ENCODE measurements at regions not wholly inside any gene's neighbourhood (a gene's known extent, or its start where the extent isn't known, plus 50 kb on each side); places are given as distances from the start of the nearest gene placed in this dataset.
"Not testable (repeated sequence)": the region's sequence is repeated elsewhere in the genome, so short reads cannot be mapped to it uniquely, and the experiment has no call there.

- DNase-seq = no peak
Measured at GRCh38 chrX:128929271-128930057, 593.8 kb downstream of the SMARCA1 start.

GRCh38 chrX:128928636-128929035 is 594.7 kb downstream of the SMARCA1 start:
- no peak for DNase-seq

GRCh38 chrX:128927363-128927762 is 595.9 kb downstream of the SMARCA1 start:
- DNase-seq = no peak

- DNase-seq = no peak
Measured at GRCh38 chrX:128906753-128907152, 616.5 kb downstream of the SMARCA1 start.

- no peak for DNase-seq
Measured at GRCh38 chrX:128901018-128901417, 622.3 kb downstream of the SMARCA1 start.

GRCh38 chrX:128897621-128898020 is 625.7 kb downstream of the SMARCA1 start:
- DNase-seq = no peak

GRCh38 chrX:128891554-128891953 is 631.7 kb downstream of the SMARCA1 start:
- DNase-seq = no peak

- DNase-seq = no peak
Measured at GRCh38 chrX:128884430-128884829, 638.9 kb downstream of the SMARCA1 start.

- no peak for DNase-seq
Measured at GRCh38 chrX:128883650-128884049, 639.6 kb downstream of the SMARCA1 start.

GRCh38 chrX:128870361-128870760 is 652.9 kb downstream of the SMARCA1 start:
- no peak for DNase-seq

GRCh38 chrX:128862557-128862956 is 660.7 kb downstream of the SMARCA1 start:
- no peak for DNase-seq

GRCh38 chrX:128848374-128848773 is 674.9 kb downstream of the SMARCA1 start:
- no peak for DNase-seq

- no peak for DNase-seq
Measured at GRCh38 chrX:128846385-128846784, 676.9 kb downstream of the SMARCA1 start.

- no peak for DNase-seq
Measured at GRCh38 chrX:128818690-128819089, 704.6 kb downstream of the SMARCA1 start.

- DNase-seq = no peak
Measured at GRCh38 chrX:128816919-128817318, 706.4 kb downstream of the SMARCA1 start.

- no peak for DNase-seq
Measured at GRCh38 chrX:128807367-128807766, 715.9 kb downstream of the SMARCA1 start.

GRCh38 chrX:128805236-128805635 is 718.1 kb downstream of the SMARCA1 start:
- no peak for DNase-seq

- no peak for DNase-seq
Measured at GRCh38 chrX:128804828-128805227, 718.5 kb downstream of the SMARCA1 start.

GRCh38 chrX:128800138-128800537 is 723.2 kb downstream of the SMARCA1 start:
- DNase-seq = no peak

- DNase-seq = not testable (repeated sequence)
Measured at GRCh38 chrX:128783139-128783538, 730.9 kb upstream of the ACTRT1 start.

GRCh38 chrX:128781506-128781905 is 729.3 kb upstream of the ACTRT1 start:
- DNase-seq = no peak

- DNase-seq = no peak
Measured at GRCh38 chrX:128780934-128781333, 728.7 kb upstream of the ACTRT1 start.

GRCh38 chrX:128769495-128769894 is 717.3 kb upstream of the ACTRT1 start:
- DNase-seq = no peak

- DNase-seq = no peak
Measured at GRCh38 chrX:128759745-128760144, 707.5 kb upstream of the ACTRT1 start.

GRCh38 chrX:128759177-128759576 is 707.0 kb upstream of the ACTRT1 start:
- no peak for DNase-seq

Data from cortex of kidney (tissue), 1 donor.